Anterior cingulate cortex (tissue), 58 donors: ENCODE measurements at regions not wholly inside any gene's neighbourhood (a gene's known extent, or its start where the extent isn't known, plus 50 kb on each side); places are given as distances from the start of the nearest gene placed in this dataset.

Experiments
- DNase-seq, 58 donors: peaks; one replicate each; lab custom pipeline; 2025; lab: John Stamatoyannopoulos, UW

DNA sequence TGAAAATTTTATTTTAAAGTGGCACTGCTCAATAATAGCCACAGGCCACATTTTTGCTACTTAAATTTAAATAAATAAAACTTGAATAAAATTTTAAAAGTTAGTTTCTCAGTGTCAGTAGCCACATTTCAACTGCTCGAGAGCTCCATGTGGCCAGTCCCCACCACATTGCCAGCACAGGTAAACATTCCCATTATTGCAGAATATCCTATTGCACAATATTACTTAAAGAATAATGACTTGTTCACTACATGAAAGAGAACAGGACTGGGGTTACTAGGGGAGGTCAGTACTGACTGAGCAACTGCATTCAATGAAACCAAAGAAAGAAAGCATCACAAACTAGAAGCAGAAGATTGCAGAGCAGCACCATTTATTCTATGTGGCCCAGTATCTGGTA, 2201.6 kb upstream of the TENM3 start:
- no peak for DNase-seq

DNA sequence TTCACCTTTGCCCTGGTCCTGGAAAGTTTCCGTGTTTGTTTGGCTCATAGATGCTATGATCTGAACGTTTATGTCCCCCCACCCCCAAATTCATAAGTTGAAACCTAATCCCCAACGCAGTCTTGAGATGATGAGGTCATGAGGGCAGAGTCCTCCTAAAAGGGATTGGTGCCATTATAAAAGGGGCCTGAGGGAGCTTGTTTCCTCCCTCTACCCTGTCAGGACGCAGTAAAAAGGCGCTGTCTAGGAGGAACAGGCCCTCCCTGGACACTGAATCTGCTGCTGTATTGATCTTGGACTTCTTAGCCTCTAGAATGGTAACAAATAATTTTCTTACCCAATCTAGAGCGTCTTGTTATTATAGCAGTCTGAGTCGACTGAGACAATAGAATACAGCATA, 2190.6 kb upstream of the TENM3 start:
- no peak for DNase-seq

DNA sequence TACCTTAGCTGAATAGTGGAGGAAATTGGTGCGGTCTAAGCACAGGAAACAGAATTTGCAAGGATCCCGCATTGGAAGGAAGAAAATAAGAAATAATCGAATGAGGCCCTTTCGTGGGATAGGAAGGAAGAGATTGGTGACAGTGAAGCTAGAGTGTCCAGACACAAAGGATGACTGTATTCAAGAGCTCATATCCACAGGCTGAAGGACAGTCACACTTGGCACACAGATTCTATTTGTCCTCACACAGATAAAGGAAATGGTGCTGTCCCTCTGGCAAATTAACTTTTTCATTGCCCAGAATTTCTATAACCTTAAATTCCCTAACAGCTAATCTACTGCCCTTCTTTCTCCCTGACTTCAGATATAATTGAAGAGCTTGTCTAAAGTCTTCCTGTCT, 2188.9 kb upstream of the TENM3 start:
- DNase-seq = peak in 1 of 58 donors; percentile 37

DNA sequence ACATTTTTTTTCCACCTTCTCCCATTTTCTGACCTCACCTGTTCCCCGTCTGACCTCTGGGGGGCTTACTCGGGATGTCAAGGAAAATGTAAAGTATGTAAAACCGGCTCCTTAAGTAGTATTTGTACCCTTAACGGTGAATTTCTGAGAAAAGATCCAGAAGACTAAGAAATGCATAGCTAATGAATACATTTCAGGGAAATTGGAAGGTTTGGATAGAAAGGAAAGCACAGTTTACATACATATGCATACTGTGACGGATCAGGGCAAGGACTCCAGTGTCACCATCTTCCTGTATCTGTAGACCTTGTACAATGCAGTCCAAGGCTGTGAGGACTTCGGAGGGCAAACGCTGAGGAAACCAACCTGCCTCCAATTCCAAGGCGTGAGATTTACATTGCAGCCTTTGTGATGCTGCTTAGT, 2185.9 kb upstream of the TENM3 start:
- peak in 3 of 58 donors; percentile 0 to 8 (median 7) for DNase-seq

- peak in 38 of 58 donors; percentile 3 to 66 (median 32) for DNase-seq
Observed at GRCh38 chr4:180057891-180058671, 2185.1 kb upstream of the TENM3 start.

DNA sequence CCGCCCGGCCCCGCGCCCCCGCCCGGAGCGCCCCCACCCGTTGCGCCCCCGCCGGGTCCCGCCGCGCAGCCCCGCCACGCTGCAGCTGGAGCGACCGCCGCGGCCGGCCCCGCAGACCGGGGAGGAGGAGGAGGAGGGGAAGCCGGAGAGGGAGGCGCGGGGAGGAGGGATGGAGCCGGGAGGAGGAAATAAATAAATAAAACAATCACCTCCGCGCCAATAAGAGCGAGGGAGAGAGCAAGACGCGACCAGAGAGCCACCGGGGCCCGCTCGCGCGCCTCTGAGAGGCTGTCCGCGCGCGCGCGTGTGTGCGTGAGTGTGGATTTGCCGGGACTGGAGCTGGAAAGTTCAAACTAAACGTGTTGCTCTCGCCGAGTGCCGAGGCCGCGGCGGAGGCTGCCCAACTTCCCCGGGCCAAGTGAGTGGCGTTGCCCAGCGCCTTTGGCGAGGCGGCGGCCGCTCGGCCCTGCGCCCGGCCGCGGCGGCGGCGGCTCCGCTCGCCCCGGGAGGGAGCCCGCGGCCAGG, 2184.4 kb upstream of the TENM3 start:
- peak in 55 of 58 donors; percentile 19 to 85 (median 57) for DNase-seq

DNA sequence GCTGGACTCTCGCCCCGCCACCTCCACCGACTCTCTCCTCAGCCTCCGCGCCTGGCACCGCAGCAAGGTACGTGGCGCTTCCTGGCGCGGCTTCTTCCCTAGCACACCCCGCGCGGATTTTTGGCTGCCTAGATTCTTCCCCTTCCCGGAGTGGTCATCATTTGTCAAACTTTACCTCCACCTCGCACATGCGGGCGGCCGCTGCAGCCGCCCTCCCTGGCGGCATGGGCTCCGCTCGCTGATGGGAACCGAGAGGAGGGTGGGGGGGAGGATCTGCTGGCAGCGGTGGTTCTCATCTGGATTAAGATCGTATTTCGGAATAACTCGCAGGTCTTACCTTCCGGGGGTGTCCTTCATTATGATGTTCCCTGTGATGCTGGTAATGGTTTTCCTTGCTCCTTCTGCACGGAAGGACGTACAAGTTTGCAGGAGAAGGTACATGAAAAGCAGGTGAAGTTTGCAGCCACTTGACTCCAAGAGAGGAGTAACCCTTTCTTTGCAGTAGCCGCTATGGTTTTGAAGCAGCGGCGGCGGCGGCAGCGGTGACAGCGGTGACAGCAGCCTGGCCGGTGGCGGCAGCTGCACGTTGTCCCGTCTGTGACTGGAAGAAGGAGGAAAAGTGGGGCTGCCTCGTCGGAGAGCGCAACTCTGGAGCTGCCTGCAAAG, 2183.9 kb upstream of the TENM3 start:
- peak in 23 of 58 donors; percentile 0 to 56 (median 24) for DNase-seq

GRCh38 chr4:180060159-180060889, 2182.9 kb upstream of the TENM3 start:
- DNase-seq = no peak

- DNase-seq = no peak
Observed at GRCh38 chr4:180081072-180081471, 2162.1 kb upstream of the TENM3 start.

GRCh38 chr4:180084561-180084960, 2158.6 kb upstream of the TENM3 start:
- DNase-seq = no peak

DNA sequence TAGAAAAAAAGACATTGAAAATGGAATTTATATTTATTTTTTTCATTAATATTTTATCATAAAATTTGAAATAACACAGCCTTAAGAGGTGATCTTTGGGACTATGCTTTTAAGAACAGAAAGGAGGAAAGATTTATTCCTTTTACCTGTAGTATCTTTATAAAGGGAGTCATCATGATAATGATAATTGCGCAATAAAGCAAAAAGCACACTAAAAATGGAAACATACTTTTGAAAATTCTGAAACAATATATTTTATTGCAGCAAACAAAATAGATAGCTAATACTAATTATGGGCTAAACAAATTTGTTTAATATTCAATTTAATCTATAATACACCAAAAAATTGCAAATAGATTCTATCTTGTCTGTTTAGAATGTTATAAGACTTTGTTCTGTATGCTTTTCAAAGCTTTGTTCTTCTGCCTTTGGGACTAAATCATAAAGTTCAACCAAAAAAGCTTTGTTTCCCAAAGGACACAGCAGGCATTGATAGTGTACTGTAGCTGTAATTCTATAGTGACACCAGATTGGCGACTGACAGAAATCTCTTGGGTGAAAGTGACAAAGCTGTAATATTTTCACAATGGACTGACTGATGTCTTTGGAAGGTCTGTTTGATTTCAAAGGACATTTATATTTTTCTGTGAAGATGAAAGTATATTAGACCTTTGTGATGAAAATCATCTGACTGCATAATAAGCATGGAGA, 2156.6 kb upstream of the TENM3 start:
- peak in 1 of 58 donors; percentile 16 for DNase-seq

GRCh38 chr4:180098586-180098985, 2144.6 kb upstream of the TENM3 start:
- no peak for DNase-seq

DNA sequence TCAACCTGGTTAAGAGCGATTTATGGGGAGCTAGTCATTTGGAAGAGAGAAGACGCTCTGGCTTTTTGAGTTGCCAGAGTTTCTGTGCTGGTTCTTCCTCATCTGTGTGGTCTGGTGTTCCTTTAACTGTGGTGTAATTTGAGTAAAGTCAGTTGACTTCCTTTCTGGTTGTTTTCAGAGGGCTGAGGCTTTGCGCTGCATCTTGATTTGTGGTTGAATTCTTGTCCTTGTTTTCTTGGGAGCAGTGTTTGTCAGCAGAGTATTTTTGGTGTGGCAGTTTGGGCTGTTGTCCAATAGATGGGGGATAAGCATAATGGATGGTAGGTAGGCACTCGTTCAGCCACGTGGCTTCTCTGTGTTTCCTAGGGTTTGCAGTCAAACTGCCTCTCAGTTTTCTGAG, 2143.2 kb upstream of the TENM3 start:
- no peak for DNase-seq

DNA sequence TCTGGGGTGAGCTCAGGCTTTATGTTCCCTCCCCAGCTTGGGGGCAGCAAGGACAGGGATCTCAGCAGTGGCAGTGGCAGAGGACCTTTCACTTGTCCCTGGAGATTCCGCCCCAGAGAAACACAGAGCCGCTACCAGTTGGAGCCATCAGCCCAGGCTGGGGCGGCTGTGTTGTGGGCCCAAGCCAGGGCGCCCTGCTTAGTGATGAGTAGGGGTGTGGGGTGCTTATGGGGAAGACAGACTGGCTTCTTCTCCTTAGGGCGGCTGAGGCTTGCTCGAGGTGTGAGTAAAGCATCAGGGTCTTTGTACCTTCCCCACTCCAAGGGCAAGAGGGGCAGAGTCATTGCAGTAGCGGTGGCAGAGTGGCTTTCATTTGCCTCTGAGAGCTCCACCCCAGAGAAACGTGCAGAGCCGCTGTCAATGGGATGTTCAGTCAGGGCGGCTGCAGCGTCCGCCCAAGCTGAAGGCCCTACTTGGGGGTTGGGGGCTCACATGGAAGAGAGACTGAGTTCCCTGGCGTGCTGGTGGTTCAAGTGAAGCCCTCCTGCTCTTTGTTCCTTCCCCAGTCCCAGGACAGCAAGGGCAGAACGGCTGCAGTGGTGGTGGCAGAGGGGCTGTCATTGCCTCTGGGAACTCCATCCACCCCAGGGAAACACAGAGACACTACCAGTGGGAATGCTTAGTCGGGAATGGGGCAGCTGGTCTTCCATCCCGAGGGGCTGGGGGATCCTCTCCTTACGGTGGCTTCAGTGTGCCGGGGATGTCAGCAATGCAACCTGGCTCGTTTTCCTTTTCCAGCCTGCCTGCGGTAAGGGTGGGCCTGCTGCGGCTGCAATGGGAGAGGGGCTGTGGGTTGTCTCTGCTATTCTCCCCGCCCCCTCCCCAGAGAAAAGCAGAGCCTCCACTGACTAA, 2142.5 kb upstream of the TENM3 start:
- DNase-seq = no peak

DNA sequence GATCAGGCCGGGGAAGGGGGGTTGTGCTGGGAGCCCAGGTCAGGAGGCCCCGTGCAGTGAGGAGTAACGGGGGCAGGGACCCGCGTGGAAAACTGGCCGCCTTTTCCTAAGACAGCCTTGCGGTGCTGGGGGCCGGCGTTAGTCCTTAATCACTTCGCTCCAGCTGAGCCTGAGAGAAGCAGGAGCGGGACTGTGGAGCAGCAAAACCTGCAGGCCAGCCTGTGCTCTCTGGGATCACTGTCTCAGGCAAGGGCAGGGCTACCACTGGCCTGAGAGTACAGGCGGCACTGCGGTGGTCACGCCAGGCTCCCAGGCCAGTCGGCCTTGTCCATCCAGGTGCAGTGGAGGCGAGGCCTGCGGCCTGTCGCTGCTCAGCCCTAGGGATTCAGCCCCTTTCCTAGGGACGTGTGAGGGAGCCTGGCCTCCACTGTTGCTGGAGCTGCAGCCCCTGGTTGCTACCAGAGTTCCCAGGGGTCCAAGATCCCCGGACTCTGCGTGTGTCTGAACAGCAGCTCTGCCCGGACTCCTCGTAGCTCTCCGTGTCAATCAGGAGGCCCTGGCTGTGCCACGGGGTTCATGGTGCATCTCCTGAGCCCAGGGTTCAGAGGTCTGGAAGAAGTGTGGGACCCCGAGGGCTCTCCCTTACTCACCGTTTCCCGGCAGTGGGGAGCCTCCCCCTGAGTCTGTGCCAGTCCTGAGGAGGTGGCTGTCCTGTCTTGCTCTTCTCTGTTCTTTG, 2141.7 kb upstream of the TENM3 start:
- DNase-seq = no peak

GRCh38 chr4:180103794-180104193, 2139.4 kb upstream of the TENM3 start:
- no peak for DNase-seq

DNA sequence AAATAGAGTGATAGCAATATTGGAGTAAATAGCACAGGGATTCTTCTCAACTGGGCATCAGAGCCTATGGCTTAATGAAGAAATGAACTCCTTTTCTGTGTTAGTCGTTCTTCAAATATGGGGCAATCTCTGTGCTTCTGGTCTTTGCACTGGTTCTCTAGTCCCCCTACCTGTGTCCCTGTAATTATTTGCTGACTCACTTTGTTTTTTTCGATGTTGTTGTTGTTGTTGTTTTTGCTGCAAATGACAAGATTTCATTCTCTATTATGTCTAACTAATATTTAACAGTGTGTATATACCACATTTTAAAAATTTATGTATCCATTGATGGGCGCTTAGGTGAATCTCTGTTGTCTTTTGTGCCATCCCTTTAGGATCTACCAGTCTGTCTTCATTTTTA, 2137.8 kb upstream of the TENM3 start:
- DNase-seq = no peak

GRCh38 chr4:180106122-180106521, 2137.1 kb upstream of the TENM3 start:
- DNase-seq = no peak

DNA sequence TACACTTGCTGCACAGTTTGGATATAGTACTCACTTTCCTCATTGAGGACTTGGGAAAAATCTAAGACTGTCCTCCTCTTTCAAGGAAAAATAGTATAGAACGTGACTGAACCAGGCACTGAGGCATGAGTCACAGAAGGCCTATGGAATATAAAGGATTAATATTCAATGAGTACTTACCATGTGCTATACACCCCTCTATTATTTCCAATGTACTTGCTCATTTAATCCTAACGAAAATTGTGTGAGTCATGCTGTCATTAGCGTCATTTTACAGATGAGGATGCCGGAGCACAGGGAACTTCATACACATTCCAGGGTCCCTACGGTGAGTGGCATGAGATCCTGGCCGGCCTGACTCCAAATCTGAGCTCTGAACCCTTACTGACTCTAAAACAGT, 2136.2 kb upstream of the TENM3 start:
- DNase-seq = no peak
